ENCODE measurements at regions not wholly inside any gene's neighbourhood (a gene's known extent, or its start where the extent isn't known, plus 50 kb on each side); places are given as distances from the start of the nearest gene placed in this dataset.

DNA sequence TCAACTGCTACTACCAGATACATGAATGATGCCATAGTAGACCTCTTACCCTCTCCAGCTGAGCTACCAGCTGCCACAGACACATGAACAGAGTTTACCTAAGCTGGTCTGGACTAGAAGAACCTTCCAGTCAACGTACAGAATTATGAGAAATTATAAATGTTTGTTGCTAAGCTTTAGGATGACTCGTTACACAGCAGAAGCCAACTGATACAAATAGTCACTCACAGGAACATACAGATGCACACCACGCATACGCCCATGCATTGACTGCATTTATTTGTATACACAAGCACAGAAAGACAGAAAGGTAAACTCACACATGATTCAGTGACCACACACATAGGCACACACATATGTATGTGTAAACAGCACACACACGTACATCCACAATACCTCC is 164.6 kb downstream of the SALL1 start:
- DNase-seq (ENCODE audit: low read depth, low spot score) (no peak), FAIRE-seq (no peak)
- H3K9ac ChIP-seq (replicated peaks; ENCODE audit: extremely low read depth, insufficient read depth, low read length) = no peak overlapping the region
- H3K36me3 ChIP-seq (ENCODE audit: control insufficient read depth in 2 of 2, extremely low read depth in 1 of 2, insufficient read depth in 2 of 2, low read length in 2 of 2) = no peaks in the 10 kb centered on the region
- POLR2A ChIA-PET = no interaction called here
- intact Hi-C loops (cut with micrococcal nuclease) = no loop called here
- no peaks in the 10 kb centered on the region for H3K79me2 ChIP-seq (ENCODE audit: control insufficient read depth, insufficient read depth, low read length)
- no peaks in the 10 kb centered on the region for H4K20me1 ChIP-seq (replicated peaks; ENCODE audit: control insufficient read depth, extremely low read depth, insufficient read depth, low read length)
- H3K27me3 ChIP-seq (ENCODE audit: control insufficient read depth in 2 of 2, insufficient read depth in 2 of 2, low read length in 2 of 2) = no peaks in the 10 kb centered on the region
- peaks cover 2% of the 10 kb centered on the region for H3K9me3 ChIP-seq (replicated peaks; ENCODE audit: control insufficient read depth, insufficient read depth, low read length)
- H3K9me1 ChIP-seq (replicated peaks; ENCODE audit: control insufficient read depth, extremely low read depth, insufficient read depth, low read length) = no peaks in the 10 kb centered on the region
- CTCF ChIA-PET = no interaction called here
- TF ChIP-seq MYC (IDR thresholded peaks at IDR 0.05; ENCODE audit: low read depth, low read length) = no peak
- no peak for TF ChIP-seq GATA2 (IDR thresholded peaks at IDR 0.05; ENCODE audit: insufficient read depth, insufficient read length, low read depth, low read length)
- TF ChIP-seq POLR2A (IDR thresholded peaks at IDR 0.05; ENCODE audit: low read depth, low read length) = no peak
- TF ChIP-seq EZH2 (IDR thresholded peaks at IDR 0.05; ENCODE audit: borderline replicate concordance, low read depth, low read length, severe bottlenecking) = no peak
- TF ChIP-seq CTCF (IDR thresholded peaks at IDR 0.05; ENCODE audit: extremely low read depth in 1 of 2, insufficient read depth in 1 of 2, low read depth in 1 of 2, low read length in 2 of 2) = no peak
- TF ChIP-seq POLR2AphosphoS5 (IDR thresholded peaks at IDR 0.05; ENCODE audit: insufficient read depth, low read depth, low read length) = no peak
- no peak for TF ChIP-seq MAX (IDR thresholded peaks at IDR 0.05; ENCODE audit: insufficient read depth, insufficient read length)
- no peak for TF ChIP-seq JUN (IDR thresholded peaks at IDR 0.05; ENCODE audit: borderline replicate concordance, insufficient read depth, insufficient read length, low read depth)
- no peak for TF ChIP-seq FOS (IDR thresholded peaks at IDR 0.05; ENCODE audit: borderline replicate concordance, insufficient read depth, low read length)
- no peak overlapping the region for H3K4me3 ChIP-seq (replicated peaks in 1 of 3; ENCODE audit: insufficient read depth in 1 of 3, low read depth in 1 of 3, low read length in 3 of 3)
- H3K4me1 ChIP-seq (ENCODE audit: control insufficient read depth, extremely low read depth, insufficient read depth, low read length) = no peaks in the 10 kb centered on the region
- no peak overlapping the region for H3K27ac ChIP-seq (ENCODE audit: insufficient read depth, low read depth, low read length)
- no TSS peak for BruUV-seq (replicated peaks)
- H2AFZ ChIP-seq (ENCODE audit: low read depth, low read length) = no peak overlapping the region
- H3K4me2 ChIP-seq (ENCODE audit: insufficient read depth, low read length) = no peak overlapping the region
- dilution Hi-C loops (cut with MboI; ENCODE audit: extremely low pct_ligation_motif_present, low sequenced_read_pairs) = no loop called here

Data from endothelial cell of umbilical vein (primary cell).